SK-N-SH treated with all-trans-retinoic acid at 6 μM for 48 hours (cell line): ENCODE measurements at regions not wholly inside any gene's neighbourhood (a gene's known extent, or its start where the extent isn't known, plus 50 kb on each side); places are given as distances from the start of the nearest gene placed in this dataset.

Experiments used
- ATAC-seq: fragments of 200-7000 bp; cut with Tn5 transposase; 3 replicates; pipeline ENCODE4 v1.9.1; 2020; ENCODE audit warnings: mild to moderate bottlenecking, moderate library complexity
- ARNTL ChIP-seq: fragments of 450-650 bp; formaldehyde crosslinking; IDR thresholded peaks from 2 replicates; pipeline ENCODE4 v1.5.0; 2020; ENCODE audit warnings: low read depth, mild to moderate bottlenecking, moderate library complexity, borderline replicate concordance
- BACH2 ChIP-seq: fragments of 250-450 bp; sonication (Bioruptor Pico); IDR thresholded peaks from 2 replicates; pipeline ENCODE4 v1.9.0; 2021; ENCODE audit warnings: mild to moderate bottlenecking, borderline replicate concordance
- CREB5 ChIP-seq: fragments of 250-450 bp; sonication (Bioruptor Pico); IDR thresholded peaks from 2 replicates; pipeline ENCODE4 v1.5.1; 2020; ENCODE audit warnings: low read depth, mild to moderate bottlenecking, moderate library complexity
- CSDC2 ChIP-seq: fragments of 250-450 bp; sonication (Bioruptor Pico); IDR thresholded peaks from 2 replicates; pipeline ENCODE4 v1.5.0; 2020; ENCODE audit warnings: mild to moderate bottlenecking, moderate library complexity
- ESRRG ChIP-seq: fragments of 250-450 bp; sonication (Bioruptor Pico); IDR thresholded peaks from 2 replicates; pipeline ENCODE4 v1.6.1; 2021; ENCODE audit warnings: mild to moderate bottlenecking
- GLIS3 ChIP-seq: fragments of 250-450 bp; sonication (Bioruptor Pico); IDR thresholded peaks from 2 replicates; pipeline ENCODE4 v1.5.0; 2020; ENCODE audit warnings: mild to moderate bottlenecking, moderate library complexity
- ISL1 ChIP-seq: fragments of 250-450 bp; sonication (Bioruptor Pico); IDR thresholded peaks from 2 replicates; pipeline ENCODE4 v2.1.2; 2022; ENCODE audit warnings: mild to moderate bottlenecking, moderate library complexity
- OSR1 ChIP-seq: fragments of 250-450 bp; sonication (Bioruptor Pico); IDR thresholded peaks from 2 replicates; pipeline ENCODE4 v1.8.0; 2022; ENCODE audit warnings: moderate library complexity, mild to moderate bottlenecking, inconsistent platforms
- PATZ1 ChIP-seq: fragments of 250-450 bp; sonication (Bioruptor Pico); IDR thresholded peaks from 2 replicates; pipeline ENCODE4 v1.8.0; 2020; ENCODE audit warnings: mild to moderate bottlenecking, moderate library complexity, borderline replicate concordance
- POU6F1 ChIP-seq: fragments of 250-450 bp; sonication (Bioruptor Pico); IDR thresholded peaks from 2 replicates; pipeline ENCODE4 v1.8.0; 2021; ENCODE audit warnings: low read depth, mild to moderate bottlenecking, moderate library complexity, borderline replicate concordance
- PPARA ChIP-seq: fragments of 250-450 bp; sonication (Bioruptor Pico); IDR thresholded peaks from 2 replicates; pipeline ENCODE4 v1.5.0; 2020; ENCODE audit warnings: mild to moderate bottlenecking, borderline replicate concordance
- RARB ChIP-seq: fragments of 250-450 bp; sonication (Bioruptor Pico); IDR thresholded peaks from 2 replicates; pipeline ENCODE4 v1.8.0; 2021; ENCODE audit warnings: mild to moderate bottlenecking, moderate library complexity
- SNAI2 ChIP-seq: fragments of 250-450 bp; sonication (Bioruptor Pico); IDR thresholded peaks from 2 replicates; pipeline ENCODE4 v1.5.0; 2020; ENCODE audit warnings: mild to moderate bottlenecking, moderate library complexity
- TCF4 ChIP-seq: fragments of 250-450 bp; sonication (Bioruptor Pico); IDR thresholded peaks from 2 replicates; pipeline ENCODE4 v1.8.0; 2021; ENCODE audit warnings: mild to moderate bottlenecking, moderate library complexity, borderline replicate concordance
- TOX ChIP-seq: fragments of 250-450 bp; sonication (Bioruptor Pico); IDR thresholded peaks from 2 replicates; pipeline ENCODE4 v1.8.0; 2021; ENCODE audit warnings: mild to moderate bottlenecking, moderate library complexity, borderline replicate concordance
- ZC3H10 ChIP-seq: fragments of 250-450 bp; sonication (Bioruptor Pico); IDR thresholded peaks from 2 replicates; pipeline ENCODE4 v1.5.1; 2021; ENCODE audit warnings: mild to moderate bottlenecking, moderate library complexity
- ZFP3 ChIP-seq: fragments of 250-450 bp; sonication (Bioruptor Pico); IDR thresholded peaks from 2 replicates; pipeline ENCODE4 v1.5.0; 2020; ENCODE audit warnings: mild to moderate bottlenecking, moderate library complexity
- ZFP30 ChIP-seq: fragments of 450-650 bp; formaldehyde crosslinking; IDR thresholded peaks from 2 replicates; pipeline ENCODE4 v1.5.0; 2022; ENCODE audit warnings: mild to moderate bottlenecking, moderate library complexity
- ZNF565 ChIP-seq: fragments of 450-650 bp; formaldehyde crosslinking; conservative IDR thresholded peaks from 2 replicates; pipeline ENCODE4 v1.5.0; 2020; ENCODE audit warnings: low read depth, mild to moderate bottlenecking, moderate library complexity
- ZNF70 ChIP-seq: fragments of 450-650 bp; formaldehyde crosslinking; IDR thresholded peaks from 2 replicates; pipeline ENCODE4 v1.5.0; 2020; ENCODE audit warnings: mild to moderate bottlenecking, moderate library complexity
- ZNF8 ChIP-seq: fragments of 450-650 bp; formaldehyde crosslinking; IDR thresholded peaks from 2 replicates; pipeline ENCODE4 v1.5.0; 2020; ENCODE audit warnings: mild to moderate bottlenecking, moderate library complexity
- TF ChIP-seq, protein P1 (sequence below): fragments of 250-450 bp; sonication (Bioruptor Pico); IDR thresholded peaks from 2 replicates; pipeline ENCODE4 v1.5.0; 2020; ENCODE audit warnings: mild to moderate bottlenecking, moderate library complexity

DNA sequence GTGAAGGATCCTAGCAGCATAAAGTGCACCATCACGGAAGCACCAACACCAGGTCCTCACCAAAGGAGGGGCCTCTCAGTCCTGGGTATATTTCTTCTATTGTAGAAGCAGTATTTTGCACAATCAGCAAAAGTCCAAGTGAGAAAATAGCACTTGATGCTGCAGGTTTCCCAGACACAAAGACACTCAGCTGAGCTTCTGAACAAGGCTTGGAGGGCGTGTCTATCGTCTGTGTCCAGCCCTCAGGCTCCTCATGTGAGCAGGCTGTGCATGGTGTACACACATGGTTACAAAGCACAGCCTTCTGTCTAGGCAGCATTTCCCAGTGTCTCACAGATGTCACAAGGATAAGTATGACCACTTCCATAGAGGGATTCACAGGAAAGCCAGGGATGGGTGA lies 98.3 kb upstream of the SPATA12 start:
- ATAC-seq, result peak; percentile 40; the same call in 1 of the 3 replicates
- TF ChIP-seq BACH2 (CRISPR knock-in tag), result no peak
- no peak for TF ChIP-seq ZNF565 (CRISPR knock-in tag)
- no peak for TF ChIP-seq CSDC2
- no peak for TF ChIP-seq PPARA (CRISPR knock-in tag)
- no peak for TF ChIP-seq CREB5 (CRISPR knock-in tag)
- no peak for TF ChIP-seq PATZ1 (CRISPR knock-in tag)
- no peak for TF ChIP-seq ZFP3 (CRISPR knock-in tag)
- TF ChIP-seq TCF4 (CRISPR knock-in tag), result no peak
- TF ChIP-seq OSR1 (CRISPR knock-in tag), result no peak
- no peak for TF ChIP-seq ZC3H10 (CRISPR knock-in tag)
- TF ChIP-seq RARB (CRISPR knock-in tag), result no peak
- TF ChIP-seq ZFP30 (CRISPR knock-in tag), result no peak
- TF ChIP-seq ARNTL (CRISPR knock-in tag), result no peak
- TF ChIP-seq ZNF8 (CRISPR knock-in tag), result no peak
- no peak for TF ChIP-seq ESRRG

- TF ChIP-seq OSR1 (CRISPR knock-in tag), result no peak
- TF ChIP-seq ZC3H10 (CRISPR knock-in tag), result no peak
- no peak for TF ChIP-seq ISL1 (CRISPR knock-in tag)
- TF ChIP-seq POU6F1, result no peak
- TF ChIP-seq PPARA (CRISPR knock-in tag), result no peak
- TF ChIP-seq TCF4 (CRISPR knock-in tag), result no peak
- no peak for TF ChIP-seq CSDC2
- ATAC-seq, result no peak
Observed at GRCh38 chr3:56960234-56960917, 100.1 kb upstream of the SPATA12 start.

DNA sequence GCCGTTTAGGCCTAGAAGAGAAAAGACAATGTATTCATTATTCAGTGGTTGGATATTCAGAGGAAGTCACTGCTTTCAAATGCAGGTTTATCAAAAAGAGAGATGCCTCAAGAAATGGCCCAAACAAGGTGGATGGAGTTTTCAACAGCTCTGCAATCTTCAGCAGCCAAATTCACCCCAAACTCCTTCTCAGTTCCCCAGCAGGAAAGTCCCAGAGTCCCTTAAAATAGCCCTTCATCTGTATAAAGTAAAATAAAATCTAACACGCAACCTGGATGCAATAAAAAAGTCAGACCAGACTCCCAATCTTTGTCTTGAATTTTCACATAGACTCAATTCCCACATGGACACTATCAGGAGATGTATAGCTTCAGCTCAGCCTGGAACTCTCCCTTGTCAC lies 101.6 kb upstream of the SPATA12 start:
- ATAC-seq, result no peak
- TF ChIP-seq TOX (CRISPR knock-in tag), result no peak
- no peak for TF ChIP-seq ZFP30 (CRISPR knock-in tag)
- TF ChIP-seq OSR1 (CRISPR knock-in tag), result no peak
- no peak for TF ChIP-seq PATZ1 (CRISPR knock-in tag)
- no peak for TF ChIP-seq CSDC2
- TF ChIP-seq SNAI2 (CRISPR knock-in tag), result no peak
- TF ChIP-seq, protein P1, sequence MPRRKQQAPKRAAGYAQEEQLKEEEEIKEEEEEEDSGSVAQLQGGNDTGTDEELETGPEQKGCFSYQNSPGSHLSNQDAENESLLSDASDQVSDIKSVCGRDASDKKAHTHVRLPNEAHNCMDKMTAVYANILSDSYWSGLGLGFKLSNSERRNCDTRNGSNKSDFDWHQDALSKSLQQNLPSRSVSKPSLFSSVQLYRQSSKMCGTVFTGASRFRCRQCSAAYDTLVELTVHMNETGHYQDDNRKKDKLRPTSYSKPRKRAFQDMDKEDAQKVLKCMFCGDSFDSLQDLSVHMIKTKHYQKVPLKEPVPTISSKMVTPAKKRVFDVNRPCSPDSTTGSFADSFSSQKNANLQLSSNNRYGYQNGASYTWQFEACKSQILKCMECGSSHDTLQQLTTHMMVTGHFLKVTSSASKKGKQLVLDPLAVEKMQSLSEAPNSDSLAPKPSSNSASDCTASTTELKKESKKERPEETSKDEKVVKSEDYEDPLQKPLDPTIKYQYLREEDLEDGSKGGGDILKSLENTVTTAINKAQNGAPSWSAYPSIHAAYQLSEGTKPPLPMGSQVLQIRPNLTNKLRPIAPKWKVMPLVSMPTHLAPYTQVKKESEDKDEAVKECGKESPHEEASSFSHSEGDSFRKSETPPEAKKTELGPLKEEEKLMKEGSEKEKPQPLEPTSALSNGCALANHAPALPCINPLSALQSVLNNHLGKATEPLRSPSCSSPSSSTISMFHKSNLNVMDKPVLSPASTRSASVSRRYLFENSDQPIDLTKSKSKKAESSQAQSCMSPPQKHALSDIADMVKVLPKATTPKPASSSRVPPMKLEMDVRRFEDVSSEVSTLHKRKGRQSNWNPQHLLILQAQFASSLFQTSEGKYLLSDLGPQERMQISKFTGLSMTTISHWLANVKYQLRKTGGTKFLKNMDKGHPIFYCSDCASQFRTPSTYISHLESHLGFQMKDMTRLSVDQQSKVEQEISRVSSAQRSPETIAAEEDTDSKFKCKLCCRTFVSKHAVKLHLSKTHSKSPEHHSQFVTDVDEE (CRISPR knock-in tag), result no peak
- no peak for TF ChIP-seq ISL1 (CRISPR knock-in tag)
- TF ChIP-seq ZFP3 (CRISPR knock-in tag), result no peak
- TF ChIP-seq ARNTL (CRISPR knock-in tag), result no peak
- TF ChIP-seq ZC3H10 (CRISPR knock-in tag), result no peak
- TF ChIP-seq ZNF565 (CRISPR knock-in tag), result no peak
- TF ChIP-seq ZNF70 (CRISPR knock-in tag), result no peak
- no peak for TF ChIP-seq PPARA (CRISPR knock-in tag)
- no peak for TF ChIP-seq ESRRG
- no peak for TF ChIP-seq TCF4 (CRISPR knock-in tag)
- no peak for TF ChIP-seq GLIS3
